GM19239 (cell line): ENCODE measurements at regions not wholly inside any gene's neighbourhood (a gene's known extent, or its start where the extent isn't known, plus 50 kb on each side); places are given as distances from the start of the nearest gene placed in this dataset.

Experiments used
- DNase-seq: peaks from one replicate; pipeline ENCODE4 v3.0.0; 2011; ENCODE audit warnings: low spot score; ENCODE audit not compliant: insufficient read length
- FAIRE-seq: peaks from 2 replicates; lab custom pipeline; 2011; peaks lifted over from hg19 to GRCh38; lab: Jason Lieb, UNC

- no peak for FAIRE-seq
- no peak for DNase-seq
Measured at GRCh38 chr18:34001376-34001775, 223.3 kb downstream of the NOL4 start.

- DNase-seq (no peak), FAIRE-seq (no peak)
Measured at GRCh38 chr18:33987206-33987605, 237.5 kb downstream of the NOL4 start.

GRCh38 chr18:33983126-33983525 is 241.6 kb downstream of the NOL4 start:
- no peak for FAIRE-seq
- DNase-seq = no peak

GRCh38 chr18:33960417-33960816 is 264.3 kb downstream of the NOL4 start:
- FAIRE-seq (no peak), DNase-seq (no peak)

- DNase-seq (no peak), FAIRE-seq (no peak)
Measured at GRCh38 chr18:33959609-33960008, 265.1 kb downstream of the NOL4 start.

GRCh38 chr18:33957707-33958106 is 267.0 kb downstream of the NOL4 start:
- no peak for FAIRE-seq
- no peak for DNase-seq

- no peak for FAIRE-seq
Measured at GRCh38 chr18:33951031-33951430, 273.7 kb downstream of the NOL4 start.

GRCh38 chr18:33946336-33946735 is 278.4 kb downstream of the NOL4 start:
- FAIRE-seq = no peak
- no peak for DNase-seq

More at GRCh38 chr18:33951031-33951430, 273.7 kb downstream of the NOL4 start:
- DNase-seq = no peak

- FAIRE-seq (no peak), DNase-seq (no peak)
Measured at GRCh38 chr18:33944493-33944892, 280.2 kb downstream of the NOL4 start.

GRCh38 chr18:33937270-33937816 is 287.4 kb downstream of the NOL4 start:
- no peak for FAIRE-seq
- no peak for DNase-seq

- FAIRE-seq (no peak), DNase-seq (no peak)
Measured at GRCh38 chr18:33934258-33934657, 290.5 kb downstream of the NOL4 start.

GRCh38 chr18:33928231-33928630 is 296.5 kb downstream of the NOL4 start:
- FAIRE-seq (no peak), DNase-seq (no peak)

GRCh38 chr18:33924576-33924975 is 300.1 kb downstream of the NOL4 start:
- DNase-seq (no peak), FAIRE-seq (no peak)

GRCh38 chr18:33923980-33924379 is 300.7 kb downstream of the NOL4 start:
- DNase-seq = no peak
- FAIRE-seq = no peak

- no peak for FAIRE-seq
- DNase-seq = no peak
Measured at GRCh38 chr18:33918571-33918970, 306.1 kb downstream of the NOL4 start.

- DNase-seq (no peak), FAIRE-seq (no peak)
Measured at GRCh38 chr18:33916200-33916599, 308.5 kb downstream of the NOL4 start.

GRCh38 chr18:33914399-33914798 is 310.3 kb downstream of the NOL4 start:
- DNase-seq = no peak
- FAIRE-seq = no peak

- no peak for FAIRE-seq
Measured at GRCh38 chr18:33906046-33906445, 318.7 kb downstream of the NOL4 start.

GRCh38 chr18:33901894-33902512 is 322.7 kb downstream of the NOL4 start:
- DNase-seq (no peak), FAIRE-seq (no peak)

More at GRCh38 chr18:33906046-33906445, 318.7 kb downstream of the NOL4 start:
- no peak for DNase-seq

GRCh38 chr18:33900638-33901037 is 322.6 kb downstream of the ASXL3 start:
- DNase-seq = no peak
- FAIRE-seq = no peak

GRCh38 chr18:33898427-33898826 is 320.4 kb downstream of the ASXL3 start:
- no peak for DNase-seq
- FAIRE-seq = no peak

GRCh38 chr18:33878213-33878612 is 300.2 kb downstream of the ASXL3 start:
- FAIRE-seq (no peak), DNase-seq (no peak)
